DND-41 (cell line): ENCODE measurements at regions not wholly inside any gene's neighbourhood (a gene's known extent, or its start where the extent isn't known, plus 50 kb on each side); places are given as distances from the start of the nearest gene placed in this dataset.

ENCODE experiments used
- EZH2 ChIP-seq: IDR thresholded peaks from 3 replicates; pipeline ENCODE4 v1.6.1; 2012; ENCODE audit warnings: borderline replicate concordance, low read depth, mild to moderate bottlenecking, moderate library complexity, low read length, inconsistent platforms; ENCODE audit not compliant: severe bottlenecking
- TF ChIP-seq, protein P1 (sequence below): IDR thresholded peaks from 2 replicates; pipeline ENCODE4 v1.5.1; 2012; ENCODE audit warnings: borderline replicate concordance, low read length, moderate library complexity, mild to moderate bottlenecking; ENCODE audit not compliant: poor library complexity, severe bottlenecking; ENCODE audit errors: extremely low read depth

DNA sequence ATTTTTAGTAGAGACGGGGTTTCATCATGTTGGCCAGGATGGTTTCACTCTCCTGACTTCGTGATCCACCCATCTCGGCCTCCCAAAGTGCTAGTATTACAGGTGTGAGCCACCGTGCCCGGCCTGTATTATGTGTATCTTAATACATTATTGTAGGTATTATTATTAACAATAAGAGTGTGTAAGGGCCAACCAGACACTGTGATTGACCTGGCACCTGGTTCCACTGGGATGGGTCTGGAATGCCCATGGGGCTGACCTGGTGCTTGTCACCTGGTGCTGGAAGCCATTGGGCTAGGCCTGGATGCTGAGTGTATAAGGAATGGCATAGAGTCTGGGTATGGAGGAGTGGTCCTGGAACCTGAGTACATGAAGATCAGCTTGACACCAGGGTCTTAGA is 906.9 kb upstream of the TMEFF2 start:
- TF ChIP-seq, protein P1, sequence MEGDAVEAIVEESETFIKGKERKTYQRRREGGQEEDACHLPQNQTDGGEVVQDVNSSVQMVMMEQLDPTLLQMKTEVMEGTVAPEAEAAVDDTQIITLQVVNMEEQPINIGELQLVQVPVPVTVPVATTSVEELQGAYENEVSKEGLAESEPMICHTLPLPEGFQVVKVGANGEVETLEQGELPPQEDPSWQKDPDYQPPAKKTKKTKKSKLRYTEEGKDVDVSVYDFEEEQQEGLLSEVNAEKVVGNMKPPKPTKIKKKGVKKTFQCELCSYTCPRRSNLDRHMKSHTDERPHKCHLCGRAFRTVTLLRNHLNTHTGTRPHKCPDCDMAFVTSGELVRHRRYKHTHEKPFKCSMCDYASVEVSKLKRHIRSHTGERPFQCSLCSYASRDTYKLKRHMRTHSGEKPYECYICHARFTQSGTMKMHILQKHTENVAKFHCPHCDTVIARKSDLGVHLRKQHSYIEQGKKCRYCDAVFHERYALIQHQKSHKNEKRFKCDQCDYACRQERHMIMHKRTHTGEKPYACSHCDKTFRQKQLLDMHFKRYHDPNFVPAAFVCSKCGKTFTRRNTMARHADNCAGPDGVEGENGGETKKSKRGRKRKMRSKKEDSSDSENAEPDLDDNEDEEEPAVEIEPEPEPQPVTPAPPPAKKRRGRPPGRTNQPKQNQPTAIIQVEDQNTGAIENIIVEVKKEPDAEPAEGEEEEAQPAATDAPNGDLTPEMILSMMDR = no peak
- TF ChIP-seq EZH2 = no peak
